ENCODE measurements at regions not wholly inside any gene's neighbourhood (a gene's known extent, or its start where the extent isn't known, plus 50 kb on each side); places are given as distances from the start of the nearest gene placed in this dataset.

DNA sequence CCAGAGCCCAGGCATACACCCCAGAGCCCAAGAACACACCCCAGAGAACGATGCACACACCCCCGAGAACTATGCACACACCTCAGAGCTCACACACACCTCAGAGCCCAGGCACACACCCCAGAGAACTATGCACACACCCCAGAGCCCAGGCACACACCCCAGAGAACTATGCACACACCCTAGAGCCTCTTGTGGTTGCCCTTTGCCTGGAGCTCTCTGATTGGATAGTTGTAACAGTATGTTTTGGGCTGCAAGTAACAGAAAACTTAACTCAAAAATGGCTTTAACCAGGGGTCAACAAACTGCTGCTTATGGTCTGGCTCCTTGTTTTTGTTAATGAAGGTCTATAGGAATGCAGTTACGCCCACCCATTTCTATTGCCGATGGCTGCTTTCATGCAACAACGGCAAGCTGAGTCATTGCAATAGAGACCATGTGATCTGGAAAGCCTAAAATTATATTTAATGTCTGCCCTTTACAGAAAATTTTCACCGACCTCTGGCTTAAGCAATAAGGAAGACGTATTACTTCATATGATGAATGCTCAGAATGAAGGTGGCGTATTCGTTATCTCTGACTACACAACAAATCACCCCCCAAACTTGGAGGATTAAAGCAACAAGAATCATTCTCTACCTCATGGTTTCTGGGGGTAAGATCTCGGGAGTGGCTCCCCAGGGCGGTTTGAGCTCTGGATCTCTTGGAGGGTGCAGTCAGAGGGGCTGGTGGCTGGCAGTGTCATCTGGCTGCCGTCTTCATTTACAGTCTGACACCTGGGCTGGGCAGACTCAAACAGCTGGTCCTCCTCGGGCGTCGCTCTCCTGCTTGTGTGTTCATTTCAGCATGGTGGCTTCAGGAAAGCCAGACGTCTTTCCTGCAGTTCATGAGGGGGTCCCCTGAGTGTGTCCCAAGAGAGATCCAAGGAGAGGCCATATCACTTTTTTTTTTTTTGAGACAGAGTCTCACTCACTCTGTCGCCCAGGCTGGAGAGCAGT is 66.3 kb upstream of the NCOR2 start:
- in situ Hi-C loops (cut with HindIII; ENCODE audit: low pct_unique_long_range_greater_than_20kb, low sequenced_read_pairs): no loop called here
- no peak for TF ChIP-seq JUND (IDR thresholded peaks at IDR 0.05; ENCODE audit: low read depth)
- no peak for DNase-seq (ENCODE audit: low read depth in 1 of 2, low spot score in 1 of 2)

DNA sequence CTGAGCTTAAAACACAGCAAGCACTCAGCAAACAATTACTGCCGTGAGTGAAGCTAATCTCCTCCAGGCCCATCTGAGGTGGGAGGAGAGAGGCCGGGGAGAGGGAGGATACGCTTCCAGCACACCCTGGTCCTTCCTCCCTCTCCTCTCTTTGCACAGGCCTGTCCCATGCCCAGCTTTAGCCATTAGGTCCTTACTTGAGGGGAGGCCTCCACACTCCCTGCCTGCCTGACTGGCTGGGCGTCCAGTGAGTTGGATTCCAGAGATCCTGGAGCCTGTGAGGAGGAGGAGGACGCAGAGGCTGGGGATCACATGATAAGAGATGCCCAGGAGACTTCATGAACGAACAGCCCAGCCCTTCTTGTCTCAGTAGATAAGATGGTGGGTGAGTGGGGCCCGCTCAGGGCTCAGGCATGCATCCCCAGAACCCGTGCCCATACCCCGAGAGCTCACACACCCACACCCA is 65.1 kb upstream of the NCOR2 start:
- in situ Hi-C loops (cut with HindIII; ENCODE audit: low pct_unique_long_range_greater_than_20kb, low sequenced_read_pairs): no loop called here
- DNase-seq (ENCODE audit: low read depth in 1 of 2, low spot score in 1 of 2): no peak
- TF ChIP-seq JUND (IDR thresholded peaks at IDR 0.05; ENCODE audit: low read depth): no peak

DNA sequence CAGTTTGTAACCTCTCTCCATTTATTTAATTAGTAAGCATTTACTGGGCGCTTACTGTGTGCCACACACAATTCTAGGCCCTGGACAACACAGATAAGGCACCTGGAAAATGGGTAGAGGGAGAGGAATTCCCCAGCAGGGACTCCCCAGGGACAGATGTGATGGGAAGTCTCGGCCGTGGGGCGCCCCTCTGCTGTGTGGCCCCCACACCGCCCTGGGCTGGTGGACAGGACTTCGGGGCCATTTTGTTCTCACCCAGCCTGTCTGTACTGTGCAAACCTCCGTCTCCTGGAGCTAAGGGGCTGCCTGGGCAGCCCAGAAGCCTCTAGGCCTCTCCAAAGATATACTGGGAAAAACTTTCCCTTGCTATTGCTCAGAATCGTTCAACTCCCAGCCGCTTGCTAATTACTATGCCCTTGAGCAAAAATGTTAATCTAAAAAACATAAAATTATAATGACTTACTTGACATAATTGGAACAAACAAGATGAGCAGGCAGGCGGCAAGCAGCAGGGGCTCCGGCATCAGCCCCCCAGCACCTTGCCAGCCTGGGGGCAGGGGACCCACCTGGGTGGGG is 64.4 kb upstream of the NCOR2 start:
- in situ Hi-C loops (cut with HindIII; ENCODE audit: low pct_unique_long_range_greater_than_20kb, low sequenced_read_pairs): no loop called here
- no peak for DNase-seq (ENCODE audit: low read depth in 1 of 2, low spot score in 1 of 2)
- no peak for TF ChIP-seq JUND (IDR thresholded peaks at IDR 0.05; ENCODE audit: low read depth)

DNA sequence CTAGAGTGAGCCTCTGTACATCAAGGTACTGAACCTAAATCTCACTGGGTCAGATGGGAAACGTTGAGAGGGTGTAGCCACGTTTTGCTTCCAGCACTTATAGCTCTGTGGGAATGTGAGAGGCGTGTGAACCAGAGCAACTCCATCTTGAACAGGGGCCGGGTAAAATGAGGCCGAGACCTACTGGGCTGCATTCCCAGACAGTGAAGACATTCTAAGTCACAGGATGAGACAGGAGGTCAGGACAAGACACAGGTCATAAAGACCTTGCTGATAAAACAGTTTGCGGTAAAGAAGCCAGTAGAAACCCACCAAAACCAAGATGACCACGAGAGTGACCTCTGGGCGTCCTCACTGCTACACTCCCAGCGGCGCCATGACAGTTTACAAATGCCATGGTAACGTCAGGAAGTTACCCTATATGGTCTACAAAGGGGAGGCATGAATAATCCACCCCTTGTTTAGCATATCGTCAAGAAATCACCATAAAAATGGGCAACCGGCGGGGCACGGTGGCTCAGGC is 63.4 kb upstream of the NCOR2 start:
- in situ Hi-C loops (cut with HindIII; ENCODE audit: low pct_unique_long_range_greater_than_20kb, low sequenced_read_pairs): no loop called here
- no peak for TF ChIP-seq JUND (IDR thresholded peaks at IDR 0.05; ENCODE audit: low read depth)
- DNase-seq (ENCODE audit: low read depth in 1 of 2, low spot score in 1 of 2): no peak

DNA sequence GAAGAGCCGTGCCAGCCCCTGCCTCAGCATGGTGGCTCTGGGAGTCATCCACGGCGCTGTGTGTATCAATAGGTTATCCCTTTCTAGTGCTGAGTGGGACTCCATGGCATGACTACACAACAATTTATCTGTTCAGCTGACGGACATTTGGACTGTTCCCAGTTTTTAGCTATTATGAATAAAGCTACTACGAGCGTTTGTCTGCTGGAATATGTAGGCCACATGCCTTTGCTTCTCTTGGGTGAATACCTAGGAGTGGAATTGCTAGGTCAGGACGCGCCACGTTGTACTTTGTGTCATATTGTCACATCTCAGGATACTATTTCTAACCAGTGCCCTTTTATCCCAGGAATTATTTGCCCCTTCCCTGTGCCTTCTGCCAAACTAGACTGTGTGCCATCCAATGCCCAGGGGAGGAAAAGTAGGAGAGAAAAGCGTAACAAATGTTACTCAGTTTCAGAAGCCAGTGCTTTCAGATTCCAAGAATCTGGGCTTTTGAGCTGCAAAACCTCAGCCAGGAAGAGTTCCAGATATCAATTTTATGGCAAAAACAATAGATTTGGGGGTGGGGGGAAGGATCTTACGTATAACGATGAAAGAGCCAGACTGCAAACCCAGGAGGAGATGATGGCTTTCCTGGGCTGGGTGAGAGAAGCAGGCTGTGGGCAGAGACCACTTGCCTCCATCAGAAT is 62.5 kb upstream of the NCOR2 start:
- no peak for DNase-seq (ENCODE audit: low read depth in 1 of 2, low spot score in 1 of 2)
- in situ Hi-C loops (cut with HindIII; ENCODE audit: low pct_unique_long_range_greater_than_20kb, low sequenced_read_pairs): no loop called here
- no peak for TF ChIP-seq JUND (IDR thresholded peaks at IDR 0.05; ENCODE audit: low read depth)

DNA sequence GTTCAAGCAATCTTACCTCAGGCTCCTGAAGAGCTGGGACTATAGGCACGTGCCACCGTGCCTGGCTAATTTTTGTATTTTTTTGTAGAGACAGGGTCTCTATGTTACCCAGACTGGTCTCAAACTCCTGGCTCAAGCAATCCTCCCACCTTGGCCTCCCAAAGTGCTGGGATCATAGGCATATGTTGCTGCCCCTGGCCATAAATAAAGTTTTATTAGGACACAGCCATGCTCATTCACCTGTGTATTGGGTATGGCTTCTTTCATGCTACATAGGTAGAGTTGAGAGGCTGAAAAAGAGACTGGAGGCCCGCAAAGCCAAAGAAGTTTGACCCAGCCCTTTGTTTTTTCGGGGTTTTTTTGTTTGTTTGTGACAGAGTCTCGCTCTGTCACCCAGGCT is 61.7 kb upstream of the NCOR2 start:
- no peak for TF ChIP-seq JUND (IDR thresholded peaks at IDR 0.05; ENCODE audit: low read depth)
- DNase-seq (ENCODE audit: low read depth in 1 of 2, low spot score in 1 of 2): no peak
- in situ Hi-C loops (cut with HindIII; ENCODE audit: low pct_unique_long_range_greater_than_20kb, low sequenced_read_pairs): no loop called here

DNA sequence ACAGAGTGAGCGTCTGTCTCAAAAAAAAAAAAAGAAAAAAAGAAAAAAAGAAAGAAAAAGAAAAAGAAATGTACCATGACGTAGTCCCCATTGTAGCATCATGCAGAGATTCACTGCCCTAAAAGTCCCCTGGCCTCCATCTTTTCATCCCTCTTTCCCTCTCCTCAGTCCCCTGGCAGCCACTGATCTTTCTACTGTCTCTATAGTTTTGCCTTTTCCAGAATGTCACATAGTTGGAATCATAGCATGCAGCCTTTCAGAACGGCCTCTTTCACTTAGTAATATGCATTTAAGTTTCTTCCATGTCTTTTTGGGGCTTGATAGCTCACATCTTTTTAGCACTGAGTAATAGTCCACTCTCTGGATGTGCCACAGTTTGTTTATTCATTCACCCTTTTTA is 60.5 kb upstream of the NCOR2 start:
- no peak for TF ChIP-seq JUND (IDR thresholded peaks at IDR 0.05; ENCODE audit: low read depth)
- no peak for DNase-seq (ENCODE audit: low read depth in 1 of 2, low spot score in 1 of 2)
- in situ Hi-C loops (cut with HindIII; ENCODE audit: low pct_unique_long_range_greater_than_20kb, low sequenced_read_pairs): no loop called here

DNA sequence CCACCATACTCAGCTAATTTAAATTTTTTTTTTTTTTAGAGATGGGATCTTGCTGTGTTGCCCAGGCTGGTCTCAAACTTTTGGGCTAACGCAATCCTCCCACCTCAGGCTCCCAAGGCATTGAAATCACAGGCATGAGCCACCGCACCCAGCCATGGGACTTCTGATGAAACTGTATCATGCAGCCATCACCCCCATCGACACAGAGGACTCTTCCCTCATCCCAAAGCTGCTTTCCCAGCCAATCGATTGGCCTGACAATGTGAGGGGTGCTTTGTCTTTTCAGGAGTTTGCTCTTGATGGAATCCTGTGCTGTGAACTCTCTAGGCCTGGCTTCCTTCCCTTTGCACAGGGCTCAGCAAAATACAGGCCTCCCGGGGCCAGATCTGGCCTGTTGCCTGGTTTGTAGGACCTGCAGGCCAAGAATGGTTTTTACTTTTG is 59.6 kb upstream of the NCOR2 start:
- no peak for TF ChIP-seq JUND (IDR thresholded peaks at IDR 0.05; ENCODE audit: low read depth)
- in situ Hi-C loops (cut with HindIII; ENCODE audit: low pct_unique_long_range_greater_than_20kb, low sequenced_read_pairs): no loop called here
- no peak for DNase-seq (ENCODE audit: low read depth in 1 of 2, low spot score in 1 of 2)

DNA sequence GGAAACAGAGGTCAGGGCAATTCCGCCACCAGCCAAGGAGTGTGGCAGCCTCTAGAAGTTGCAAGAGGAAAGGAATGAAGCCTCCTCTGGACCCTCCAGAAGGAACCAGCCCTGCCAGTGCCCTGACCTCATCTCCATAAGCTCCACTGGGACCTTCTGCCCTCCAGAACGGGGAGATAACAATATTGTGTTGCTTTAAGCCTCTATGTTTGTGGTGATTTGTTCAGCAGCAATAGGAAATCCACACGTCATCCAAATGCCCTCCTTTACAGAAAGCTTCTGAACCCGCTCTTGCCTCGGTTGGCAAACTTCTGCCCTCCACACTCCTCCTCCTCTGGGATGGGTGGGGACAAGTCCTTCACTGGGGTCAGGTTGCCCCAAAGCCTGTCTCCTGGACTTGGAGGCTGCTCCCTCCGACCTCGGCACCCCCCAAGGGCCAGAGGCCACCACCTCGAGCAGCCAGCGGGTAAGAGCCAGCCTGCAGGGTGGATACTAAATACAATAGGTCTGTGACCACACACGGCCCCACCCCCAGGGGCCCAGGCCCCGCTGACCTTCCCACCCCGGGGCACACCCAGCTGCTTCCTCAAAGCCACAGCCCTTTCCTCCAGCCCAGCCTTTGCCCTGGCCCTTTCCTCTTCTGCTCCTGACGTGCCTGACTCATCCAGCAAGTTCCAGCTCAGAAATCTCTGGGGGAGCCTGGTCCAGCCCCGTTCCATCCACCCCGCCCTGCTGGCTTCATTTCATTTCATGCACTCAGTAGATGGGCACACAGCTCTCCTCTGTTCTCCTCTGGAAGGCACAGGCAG is 58.7 kb upstream of the NCOR2 start:
- TF ChIP-seq JUND (IDR thresholded peaks at IDR 0.05; ENCODE audit: low read depth): no peak
- no peak for DNase-seq (ENCODE audit: low read depth in 1 of 2, low spot score in 1 of 2)
- in situ Hi-C loops (cut with HindIII; ENCODE audit: low pct_unique_long_range_greater_than_20kb, low sequenced_read_pairs): no loop called here

DNA sequence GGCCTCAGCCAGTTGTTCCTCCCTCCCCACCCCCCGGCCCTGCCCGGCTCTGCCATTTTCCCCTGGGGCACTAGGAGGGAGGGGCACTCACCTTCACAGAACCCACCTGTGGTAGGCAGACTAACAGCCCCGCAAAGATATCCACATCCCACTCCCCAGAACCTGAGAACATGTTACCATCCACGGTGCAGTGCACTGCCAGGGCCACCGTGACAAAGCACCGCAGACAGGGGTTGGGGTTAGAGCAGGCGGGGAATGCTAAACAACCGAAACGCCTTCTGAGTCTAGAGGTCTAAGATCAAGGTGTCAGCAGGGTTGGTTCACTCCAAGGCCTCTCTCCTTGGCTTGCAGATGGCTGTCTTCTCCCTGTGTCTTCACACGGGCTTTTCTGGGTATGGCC is 57.4 kb upstream of the NCOR2 start:
- in situ Hi-C loops (cut with HindIII; ENCODE audit: low pct_unique_long_range_greater_than_20kb, low sequenced_read_pairs): no loop called here
- DNase-seq (ENCODE audit: low read depth in 1 of 2, low spot score in 1 of 2): no peak
- no peak for TF ChIP-seq JUND (IDR thresholded peaks at IDR 0.05; ENCODE audit: low read depth)

DNA sequence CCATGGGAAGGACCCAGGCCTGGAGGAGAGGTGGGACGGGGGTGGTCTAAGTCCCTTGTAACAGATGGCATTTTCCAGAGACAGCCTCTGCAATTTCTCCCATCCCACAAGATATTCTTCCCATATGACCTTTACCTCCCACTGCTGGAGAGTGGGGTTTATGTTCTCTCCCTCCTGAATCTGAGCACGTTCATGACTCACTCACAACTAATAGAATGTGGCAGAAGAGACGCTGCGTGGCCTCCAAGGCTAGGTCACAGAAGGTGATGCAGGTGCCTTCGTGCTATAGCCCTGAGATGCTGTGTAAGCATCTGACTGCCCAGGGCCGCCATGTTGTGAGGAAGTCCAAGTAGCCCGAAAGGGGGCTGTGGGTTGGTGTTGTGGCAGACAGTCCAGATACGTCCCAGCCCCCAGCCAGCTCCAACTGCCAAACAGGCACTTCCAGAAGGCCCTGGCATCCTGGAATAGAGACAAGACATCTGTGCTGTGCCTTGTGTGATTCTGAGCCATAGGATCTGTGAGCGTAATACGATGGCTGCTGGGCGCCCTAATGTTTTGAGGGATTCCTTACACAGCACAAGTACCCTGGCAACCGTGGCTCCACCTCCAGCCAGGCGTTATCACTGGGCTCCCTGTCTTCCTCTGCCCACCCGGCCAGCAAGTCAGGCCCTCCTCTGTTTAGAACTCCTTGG is 56.1 kb upstream of the NCOR2 start:
- DNase-seq (ENCODE audit: low read depth in 1 of 2, low spot score in 1 of 2): no peak
- in situ Hi-C loops (cut with HindIII; ENCODE audit: low pct_unique_long_range_greater_than_20kb, low sequenced_read_pairs): no loop called here
- TF ChIP-seq JUND (IDR thresholded peaks at IDR 0.05; ENCODE audit: low read depth): no peak
